Ammon's horn (tissue), 1 donor: ENCODE measurements at regions not wholly inside any gene's neighbourhood (a gene's known extent, or its start where the extent isn't known, plus 50 kb on each side); places are given as distances from the start of the nearest gene placed in this dataset.
A peak's percentile ranks its signal among the peaks of the same experiment; 100 is the strongest.

Experiments
- DNase-seq: peaks from one replicate; pipeline ENCODE4 v3.0.0-alpha.2; 2016; ENCODE audit warnings: low spot score

DNA sequence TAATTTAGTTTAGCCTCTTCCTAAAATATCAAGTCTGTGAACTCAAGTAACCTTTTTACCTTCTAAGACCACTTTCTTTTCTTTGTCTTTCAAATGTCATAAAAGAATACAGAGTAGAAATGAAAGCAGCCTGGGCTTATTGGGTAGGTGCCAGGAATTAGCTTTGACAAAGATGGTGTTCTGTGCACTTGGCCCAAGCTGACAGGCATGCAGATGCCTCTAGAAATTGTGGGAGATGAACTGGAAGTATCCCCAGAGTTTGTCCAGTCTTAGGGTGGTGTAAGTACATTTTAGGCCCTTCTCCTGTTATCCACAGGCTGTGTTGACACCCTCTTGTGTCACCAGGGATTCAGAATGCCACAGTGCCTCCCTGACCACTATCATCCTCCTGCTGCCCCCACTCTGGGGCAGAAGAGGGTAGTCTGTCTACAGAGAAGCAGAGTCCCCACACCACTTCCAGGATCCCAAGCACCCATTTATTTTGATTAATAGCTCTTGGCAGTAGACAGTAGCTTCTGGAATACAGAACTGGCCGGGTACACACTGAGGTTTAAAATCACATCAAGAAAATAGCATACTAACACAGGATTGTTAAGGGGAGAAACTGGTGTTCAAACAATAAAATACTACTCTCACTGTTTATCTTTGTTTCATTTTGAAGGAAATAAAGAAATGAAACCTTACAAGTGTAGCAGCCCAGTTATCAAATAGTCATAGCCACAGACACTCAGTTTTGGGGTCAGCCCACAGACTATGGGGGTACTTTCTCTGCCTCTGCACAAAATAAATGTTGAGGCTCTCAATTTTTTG lies 343.2 kb downstream of the KCNRG start:
- DNase-seq: peak; percentile 28

DNA sequence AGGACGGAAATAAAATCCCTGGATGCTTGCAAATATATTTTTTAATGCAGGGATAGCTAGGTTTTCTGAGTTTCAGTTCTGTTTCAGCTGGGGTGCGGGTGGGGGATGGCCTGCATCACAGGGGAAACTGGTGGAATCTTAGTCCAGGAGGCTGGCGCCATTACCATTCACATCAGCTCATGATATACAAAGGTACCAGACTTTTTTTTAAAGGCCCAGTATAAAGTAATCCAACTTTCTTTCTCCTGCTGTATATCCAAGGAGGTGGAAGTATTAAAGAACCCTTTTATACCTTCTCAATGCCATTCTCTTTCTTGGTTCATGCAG lies 343.8 kb downstream of the KCNRG start:
- DNase-seq: no peak

DNA sequence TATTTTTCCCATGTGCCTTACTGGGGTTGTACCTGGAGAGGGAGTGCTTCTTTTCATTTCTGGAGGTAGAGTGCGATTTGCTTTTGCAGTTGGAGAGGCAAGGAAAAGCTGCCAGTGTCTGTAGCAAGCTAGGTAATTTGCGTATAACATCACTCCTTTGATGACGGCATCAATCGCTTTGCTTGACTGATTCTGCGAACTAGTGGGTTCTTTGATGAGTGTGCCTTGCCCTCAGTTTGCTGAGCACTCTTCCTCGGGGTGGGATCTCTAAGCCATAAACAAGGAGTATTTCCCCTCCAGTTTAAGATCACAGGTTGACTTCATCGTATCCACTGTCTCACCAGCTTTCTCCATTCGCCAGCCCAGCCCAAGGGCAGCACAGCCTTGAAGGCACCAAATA lies 344.5 kb downstream of the KCNRG start:
- DNase-seq: no peak

DNA sequence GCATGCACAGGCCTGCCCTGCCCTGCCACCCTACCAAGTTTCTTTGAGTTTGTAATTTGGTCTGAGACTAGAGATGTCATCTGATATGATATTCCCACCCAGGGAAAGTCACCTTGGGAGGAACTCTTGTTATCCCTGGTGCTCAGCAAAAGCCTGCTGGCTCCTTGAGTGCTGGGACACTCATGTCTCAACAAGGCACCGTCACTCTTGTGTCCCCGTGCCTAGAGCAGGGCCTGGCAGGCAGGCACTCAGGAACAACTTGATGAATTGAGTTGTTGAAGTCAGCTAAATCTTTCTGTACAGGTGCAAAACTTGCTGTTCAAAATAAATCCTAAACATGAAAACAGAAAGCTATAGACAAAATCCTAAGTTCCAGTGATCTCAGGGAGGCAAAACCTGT lies 345.4 kb downstream of the KCNRG start:
- no peak for DNase-seq

DNA sequence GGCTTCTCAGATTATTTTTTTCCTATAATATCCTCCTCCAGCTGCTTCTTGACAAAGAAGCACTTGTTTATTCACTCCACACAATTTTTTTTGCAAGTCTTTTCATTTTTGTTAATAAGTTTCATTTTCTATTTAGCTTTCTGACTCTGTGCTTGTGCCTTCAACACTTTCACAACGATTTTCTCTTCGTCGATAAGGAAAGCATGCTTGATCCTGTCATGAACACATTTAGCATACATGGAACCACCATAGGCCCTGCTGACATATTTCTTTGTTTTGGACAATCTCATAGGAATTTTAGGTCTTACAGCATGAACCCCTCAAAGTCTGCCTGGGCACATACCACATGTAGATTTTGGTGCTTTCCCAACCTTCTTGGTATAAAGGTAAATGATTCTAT lies 346.0 kb downstream of the KCNRG start:
- DNase-seq: no peak

DNA sequence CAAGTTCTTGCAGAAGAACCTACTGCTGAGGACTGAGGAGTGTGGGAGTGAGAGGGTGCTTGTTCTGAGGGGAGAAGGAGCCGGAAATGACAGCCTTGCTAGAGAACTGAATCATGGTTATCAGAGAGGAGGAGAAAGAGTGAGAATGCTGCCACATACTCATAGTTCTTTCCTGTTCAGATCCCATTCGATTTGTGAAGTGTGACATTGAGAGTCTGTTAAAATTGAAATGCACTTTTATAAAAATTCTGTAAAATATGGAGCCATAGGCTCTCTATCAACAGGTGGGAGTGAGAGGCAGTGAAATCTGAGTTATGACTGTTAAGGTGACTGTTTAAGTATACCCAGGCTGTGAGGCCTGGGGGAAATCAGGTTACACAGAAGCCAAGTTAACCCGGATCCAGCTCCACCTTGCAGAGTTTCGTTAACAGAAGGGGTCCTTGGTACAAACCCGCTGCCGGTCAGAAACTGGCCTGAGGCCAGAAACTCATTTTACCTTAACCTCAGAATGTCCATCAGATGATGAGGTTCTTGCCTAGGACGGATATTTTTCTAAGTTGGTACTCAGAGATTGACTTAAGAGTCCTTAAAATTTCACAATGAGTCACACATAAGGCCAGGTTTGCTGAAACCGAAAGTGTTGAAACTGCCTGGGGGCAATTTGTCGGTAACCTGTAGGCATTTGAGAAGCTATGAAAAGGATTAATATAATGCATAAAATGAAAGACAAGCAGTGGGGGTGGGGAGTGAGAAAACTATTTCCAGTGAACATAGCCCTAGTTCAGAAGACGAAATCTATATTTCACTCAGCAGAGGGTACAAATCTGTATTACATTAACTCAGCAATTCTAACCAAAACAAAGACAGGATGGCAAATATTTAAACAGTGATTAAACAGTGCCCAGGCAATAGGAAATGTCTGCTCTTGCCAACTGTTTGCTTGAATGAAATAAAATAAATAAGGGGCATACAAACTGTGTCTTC lies 350.5 kb downstream of the KCNRG start:
- no peak for DNase-seq

DNA sequence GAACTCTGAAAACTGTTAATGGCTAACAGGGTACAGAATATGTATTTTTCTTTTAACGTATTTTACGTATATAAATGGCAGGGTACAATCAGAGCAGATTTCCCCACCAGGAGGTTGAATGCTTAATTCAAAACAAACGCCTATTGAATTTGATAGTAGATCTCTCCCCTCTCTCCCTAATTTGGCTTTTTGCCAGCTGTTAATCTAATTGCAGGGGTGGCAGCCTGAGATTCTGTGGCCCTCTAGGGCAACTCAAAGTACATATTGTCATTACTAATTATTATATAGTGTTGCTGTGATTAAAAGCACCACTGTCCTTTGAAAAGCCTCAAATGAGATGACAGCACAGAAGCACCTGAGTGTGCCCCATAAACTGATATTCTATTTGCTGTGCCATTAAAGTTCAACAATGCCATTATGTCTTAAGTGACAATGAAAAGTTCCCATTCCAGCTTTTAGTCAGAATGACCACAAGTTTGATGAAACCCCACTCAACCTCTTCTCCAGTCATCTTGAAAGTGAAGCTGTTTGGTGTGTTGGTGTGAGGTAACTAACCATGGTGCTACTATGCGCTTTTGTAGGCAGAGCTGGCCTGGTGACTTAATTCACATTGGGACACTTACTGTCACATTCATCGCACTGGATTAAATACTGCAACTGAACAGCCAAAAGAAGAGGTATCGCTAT lies 351.4 kb downstream of the KCNRG start:
- no peak for DNase-seq

DNA sequence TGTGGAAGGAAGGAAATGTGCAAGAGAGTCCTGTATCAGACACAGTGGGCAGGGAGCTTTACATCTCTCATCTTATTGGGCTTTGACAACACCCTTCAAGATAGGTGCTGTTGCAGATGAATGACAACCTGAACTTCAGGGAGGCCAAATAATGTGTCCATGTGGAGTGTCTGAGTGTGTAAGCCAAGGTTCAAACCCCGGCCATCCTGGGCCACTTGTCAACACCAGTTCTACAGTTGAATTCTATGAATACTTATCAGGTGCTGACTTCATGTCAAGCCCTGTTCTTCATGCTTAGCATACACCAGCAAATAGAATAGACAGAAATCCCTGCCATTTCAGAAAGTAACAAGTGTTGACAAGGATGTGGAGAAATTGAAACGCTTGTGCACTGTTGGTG lies 354.4 kb downstream of the KCNRG start:
- no peak for DNase-seq

DNA sequence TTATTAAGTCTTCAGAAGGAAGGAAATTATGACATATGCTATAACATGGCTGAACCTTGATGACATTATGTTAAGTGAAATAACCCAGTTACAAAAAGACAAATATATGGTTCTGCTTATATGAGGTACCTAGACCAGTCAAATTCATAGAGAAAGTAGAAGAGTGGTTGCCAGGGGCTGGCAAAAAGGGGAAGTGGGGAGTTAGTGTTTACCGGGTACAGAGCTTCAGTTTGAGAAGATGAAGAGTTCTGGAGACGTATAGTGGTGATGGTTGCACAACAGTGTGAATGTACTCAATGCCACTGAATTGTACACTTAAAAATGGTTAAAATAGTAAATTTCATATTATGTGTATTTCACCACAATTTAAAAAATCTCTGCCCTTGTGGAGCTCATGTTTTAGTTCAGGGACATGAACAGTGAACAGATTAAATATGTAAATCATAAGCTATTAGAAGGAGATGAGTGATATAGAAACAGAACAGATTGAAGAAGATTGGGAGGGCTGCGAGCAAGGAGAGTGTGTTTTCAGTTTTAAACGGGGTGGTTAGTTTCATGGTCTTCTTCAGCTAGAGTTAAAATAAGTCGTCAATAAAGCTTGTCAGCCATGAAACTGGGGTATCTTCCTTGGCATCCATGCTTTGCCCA lies 355.2 kb downstream of the KCNRG start:
- no peak for DNase-seq

DNA sequence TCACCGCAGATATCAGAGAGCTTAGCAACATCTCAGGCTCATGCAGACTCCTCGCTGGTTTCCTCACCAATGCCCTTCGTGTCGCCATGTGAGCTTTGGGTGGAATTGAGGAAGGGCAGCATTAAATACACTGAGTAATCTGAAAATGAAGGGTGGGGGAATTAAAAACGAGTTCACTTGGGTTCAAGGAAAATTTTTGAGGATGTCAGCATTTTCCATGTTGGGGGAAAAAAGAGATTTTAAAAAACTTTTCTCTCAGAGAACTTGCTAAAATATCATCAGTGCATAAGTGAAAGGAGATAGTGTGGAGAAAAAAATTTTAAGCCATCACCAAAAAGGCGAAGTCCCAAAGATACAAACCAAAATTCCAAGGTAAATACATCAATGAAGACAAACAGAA lies 359.3 kb downstream of the KCNRG start:
- DNase-seq: no peak

DNA sequence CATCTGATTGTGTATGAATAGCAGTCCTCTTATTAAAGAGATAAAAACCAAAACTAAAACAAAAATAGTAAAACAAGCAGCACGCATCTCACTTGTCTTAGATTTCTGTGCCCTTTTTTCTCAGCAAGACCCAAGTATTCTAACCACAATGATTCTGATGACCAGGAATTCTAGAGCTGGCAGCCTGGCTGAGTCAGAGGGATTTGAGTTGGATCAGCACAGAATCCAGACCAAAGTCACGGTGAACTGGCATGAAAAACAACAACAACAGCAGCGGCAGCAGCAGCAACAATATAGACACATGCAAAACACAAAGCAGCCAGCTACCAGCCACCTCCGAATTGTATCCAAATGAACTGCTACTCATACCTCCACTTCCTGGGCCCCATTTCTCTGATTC lies 360.5 kb downstream of the KCNRG start:
- no peak for DNase-seq

DNA sequence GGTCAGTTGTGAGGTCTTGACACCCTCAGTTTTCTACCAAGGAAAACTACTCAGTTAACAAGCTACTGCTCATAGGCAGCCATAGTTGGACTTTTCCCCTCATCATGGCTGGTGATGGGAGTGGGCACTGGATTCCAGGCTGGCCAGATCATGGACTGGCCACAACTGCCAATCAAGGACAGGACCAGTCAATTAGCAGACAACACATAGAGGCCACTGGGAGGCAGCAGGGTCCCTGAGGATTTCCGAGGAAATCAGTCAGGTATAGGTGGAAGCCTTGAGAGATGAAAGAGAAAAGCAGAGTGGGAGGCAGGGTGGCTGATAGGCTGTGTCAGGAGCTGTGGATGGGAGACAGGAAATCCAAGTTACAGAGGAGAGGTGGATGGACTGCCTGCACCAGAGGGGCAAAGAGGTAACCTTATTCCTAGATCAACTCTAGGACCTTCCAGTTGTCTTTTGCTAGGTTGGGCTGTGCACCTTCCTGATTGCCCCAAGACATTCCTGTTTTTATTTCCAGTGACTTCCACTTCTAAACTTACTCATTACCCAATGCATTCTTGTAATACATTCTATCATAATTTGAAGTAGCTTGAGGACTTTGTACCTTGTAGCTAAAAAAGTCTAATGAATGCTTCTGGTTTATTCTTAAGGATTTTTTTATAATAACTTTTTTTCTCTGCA lies 361.8 kb downstream of the KCNRG start:
- no peak for DNase-seq

DNA sequence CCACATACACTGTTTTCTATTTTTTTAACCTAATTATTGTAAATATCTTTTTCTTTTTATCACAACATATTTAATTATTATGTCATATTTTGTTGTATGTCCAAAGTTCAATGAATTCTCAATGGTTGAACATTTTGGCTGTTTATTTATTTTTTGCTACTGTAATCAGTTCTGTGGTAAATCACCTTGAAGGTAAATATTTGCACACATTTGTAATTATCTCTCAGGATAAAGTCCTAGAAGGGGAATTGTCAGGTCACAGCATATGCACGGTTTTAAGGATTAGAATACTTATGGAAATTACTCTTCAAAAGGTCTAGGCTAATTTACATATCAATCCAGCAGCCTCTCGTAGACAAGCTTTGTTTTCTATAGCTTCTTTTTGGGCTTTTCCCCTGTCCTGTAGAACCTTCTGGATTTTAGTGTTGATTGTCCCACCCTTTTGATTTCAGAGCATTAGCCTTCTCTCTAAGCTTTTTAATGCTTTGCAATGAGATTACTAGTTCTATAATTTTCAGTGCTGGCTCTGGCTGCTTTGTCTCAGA lies 362.6 kb downstream of the KCNRG start:
- no peak for DNase-seq

DNA sequence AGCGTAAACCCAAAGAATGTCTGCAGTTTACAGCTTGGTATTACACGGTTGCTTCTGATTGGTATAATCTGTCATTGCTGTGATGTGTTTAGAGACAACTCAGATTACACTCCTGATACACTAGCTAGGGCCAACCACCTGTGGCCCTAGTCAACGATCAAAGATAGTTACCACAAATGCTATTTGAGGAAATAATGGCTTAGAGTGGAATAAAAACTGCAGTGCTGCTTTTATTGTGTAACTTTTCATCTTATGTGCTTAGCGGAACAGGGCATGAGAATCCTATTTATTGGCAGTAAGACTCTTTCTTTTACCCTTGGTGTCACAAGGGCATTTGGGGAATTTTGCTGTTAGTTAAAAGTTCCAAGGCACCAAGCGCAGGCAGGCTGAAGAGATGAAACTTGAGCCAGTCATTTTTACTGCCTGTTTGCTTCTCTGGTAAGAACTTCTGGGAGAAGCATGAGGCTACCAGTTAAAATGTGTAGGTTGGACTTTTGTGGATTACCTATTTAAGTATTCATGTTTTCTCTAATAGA lies 363.3 kb downstream of the KCNRG start:
- no peak for DNase-seq

DNA sequence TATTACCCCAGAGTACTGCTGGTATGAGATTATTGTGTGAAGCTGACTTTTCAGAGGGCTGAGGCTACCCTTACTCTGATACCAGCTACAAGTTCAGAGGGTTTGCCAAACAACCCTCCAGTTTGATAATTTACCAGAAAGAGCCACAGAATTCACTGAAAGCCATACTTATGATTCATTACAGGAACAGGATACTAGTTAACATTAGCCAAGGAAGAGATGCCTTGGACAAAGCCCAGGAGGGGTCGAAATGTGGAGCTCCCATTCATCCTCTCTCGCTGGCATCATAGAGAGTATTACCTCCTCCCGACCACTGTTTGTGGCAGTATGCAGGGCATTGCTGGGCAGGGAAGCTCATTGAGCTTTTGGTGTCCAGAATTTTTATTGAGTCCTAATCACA lies 364.3 kb downstream of the KCNRG start:
- DNase-seq: no peak

DNA sequence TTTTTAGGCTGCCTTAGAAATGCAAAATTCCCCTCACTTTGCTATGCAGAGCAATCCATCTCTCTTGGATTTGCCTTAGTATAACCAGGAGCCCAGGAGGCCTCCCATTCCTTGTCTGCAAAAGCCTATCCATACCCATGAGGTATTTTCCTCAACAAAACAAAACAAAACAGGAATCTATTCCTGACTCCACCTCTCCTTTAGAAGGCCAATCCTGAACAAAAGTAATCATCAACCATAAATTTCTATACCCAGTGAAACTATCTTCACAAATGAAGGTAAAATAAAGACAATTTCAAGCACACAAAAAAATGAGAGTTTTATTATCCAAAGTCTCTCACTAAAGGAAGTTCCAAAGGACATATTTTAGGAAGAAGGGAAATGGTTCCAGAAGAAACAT lies 365.7 kb downstream of the KCNRG start:
- DNase-seq: no peak

DNA sequence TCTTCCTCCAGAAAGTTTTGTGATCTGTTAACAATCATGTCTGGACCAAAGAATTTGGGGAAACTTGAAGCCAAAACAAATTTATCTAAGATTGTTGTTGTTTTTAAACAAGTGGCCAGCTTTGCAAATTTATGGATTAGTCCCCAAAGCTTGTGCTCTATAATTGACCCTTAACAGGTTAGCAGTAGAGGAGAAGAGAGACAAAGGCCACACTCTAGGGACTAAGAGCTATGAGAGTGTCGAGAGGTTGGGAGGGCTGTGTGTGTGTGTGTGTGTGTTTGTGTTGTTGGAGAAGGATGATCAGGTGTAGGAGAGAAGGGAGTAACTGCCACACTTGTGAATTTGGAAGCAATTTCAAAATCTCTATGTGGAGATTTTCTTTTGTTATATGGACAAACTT lies 367.3 kb downstream of the KCNRG start:
- DNase-seq: no peak

DNA sequence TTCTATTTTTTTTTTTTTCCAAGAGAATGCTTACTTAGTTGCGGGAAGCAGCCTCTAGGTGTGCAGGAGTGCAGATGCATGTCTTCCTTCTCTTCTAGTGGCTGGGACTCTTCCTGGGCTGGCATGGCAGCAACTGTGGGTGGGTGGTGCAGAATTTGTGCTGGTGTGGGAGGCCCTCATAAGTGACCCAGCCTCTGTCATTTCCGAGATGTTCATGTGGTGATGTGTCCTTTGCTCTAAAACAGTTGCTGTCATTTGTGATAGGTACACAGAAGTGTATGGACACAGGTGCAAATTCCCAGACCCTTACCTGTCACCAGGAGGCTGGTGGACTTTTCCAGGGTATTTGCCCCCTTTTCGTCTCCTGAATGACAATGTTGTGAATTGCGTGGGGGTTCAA lies 367.7 kb downstream of the KCNRG start:
- no peak for DNase-seq

DNA sequence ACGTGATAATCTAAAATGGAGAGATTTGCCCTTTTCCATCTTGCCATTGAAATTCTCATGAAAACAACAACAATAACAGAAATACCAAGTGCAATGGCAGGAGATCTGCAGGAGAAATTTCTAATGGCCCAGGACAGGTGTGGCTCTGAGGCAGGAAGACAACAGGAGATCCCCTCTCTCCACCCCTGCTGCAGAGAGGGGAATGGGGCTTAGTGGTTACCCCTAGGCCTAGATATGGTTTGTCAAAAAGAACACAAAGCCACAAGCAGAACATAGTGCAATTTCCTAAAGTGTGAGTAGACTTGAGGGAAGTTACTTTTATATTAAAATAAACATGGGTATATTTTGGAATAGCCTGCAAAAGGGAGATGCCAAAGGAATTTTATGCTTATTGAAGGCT lies 369.5 kb downstream of the KCNRG start:
- DNase-seq: no peak

DNA sequence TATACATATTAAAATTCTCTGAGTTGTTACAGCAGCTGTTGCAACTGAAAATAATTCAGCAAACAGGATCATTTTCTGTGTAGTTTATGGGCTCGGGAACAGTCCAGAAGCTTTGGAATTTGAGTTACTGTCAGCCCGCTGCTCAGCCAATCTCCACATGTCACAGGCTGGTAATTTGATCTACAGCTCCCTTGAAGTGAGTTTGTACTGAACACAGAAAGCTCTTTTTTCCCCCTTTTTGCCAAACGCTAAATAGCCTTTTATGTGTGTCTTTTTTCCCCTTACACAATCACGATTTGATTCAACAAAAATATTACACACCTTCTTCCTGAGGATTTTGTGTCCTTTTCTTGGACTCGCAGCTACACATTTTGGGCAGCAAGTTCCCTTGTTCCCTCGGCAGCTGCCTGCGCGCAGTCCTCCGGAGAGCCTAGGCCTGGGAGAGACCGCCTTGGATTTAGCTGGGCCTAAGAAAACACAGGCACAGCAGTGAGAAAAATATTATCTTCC lies 371.4 kb downstream of the KCNRG start:
- peak; percentile 39 for DNase-seq

DNA sequence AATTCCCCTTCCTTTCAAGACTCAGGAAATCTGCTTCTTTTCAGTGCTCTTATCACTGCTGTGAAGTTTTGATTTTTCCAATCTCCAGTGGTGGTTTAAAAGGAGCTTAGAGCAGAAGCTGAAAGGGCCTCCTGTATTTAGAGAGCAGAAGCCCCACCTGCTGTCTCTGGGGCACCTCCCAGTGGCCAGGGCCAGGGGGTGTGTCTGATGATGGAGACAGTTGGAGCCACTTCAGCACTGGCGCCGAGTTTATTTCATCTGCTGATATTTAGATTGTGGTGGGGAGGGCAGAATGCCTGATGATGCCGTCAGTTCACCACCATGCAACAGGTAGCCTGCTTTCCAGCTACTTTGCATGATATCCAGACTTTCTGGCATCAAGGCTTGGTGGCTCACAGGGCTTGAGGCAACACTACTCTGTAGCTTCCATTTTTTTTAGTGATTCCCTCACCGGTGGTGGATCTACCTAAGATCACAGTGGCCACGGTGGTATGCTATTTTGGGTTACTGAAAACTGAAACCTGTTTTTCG lies 371.9 kb downstream of the KCNRG start:
- DNase-seq: peak; percentile 37
